ENCODE measurements at regions not wholly inside any gene's neighbourhood (a gene's known extent, or its start where the extent isn't known, plus 50 kb on each side); places are given as distances from the start of the nearest gene placed in this dataset.
A peak's percentile ranks its signal among the peaks of the same experiment; 100 is the strongest.

DNA sequence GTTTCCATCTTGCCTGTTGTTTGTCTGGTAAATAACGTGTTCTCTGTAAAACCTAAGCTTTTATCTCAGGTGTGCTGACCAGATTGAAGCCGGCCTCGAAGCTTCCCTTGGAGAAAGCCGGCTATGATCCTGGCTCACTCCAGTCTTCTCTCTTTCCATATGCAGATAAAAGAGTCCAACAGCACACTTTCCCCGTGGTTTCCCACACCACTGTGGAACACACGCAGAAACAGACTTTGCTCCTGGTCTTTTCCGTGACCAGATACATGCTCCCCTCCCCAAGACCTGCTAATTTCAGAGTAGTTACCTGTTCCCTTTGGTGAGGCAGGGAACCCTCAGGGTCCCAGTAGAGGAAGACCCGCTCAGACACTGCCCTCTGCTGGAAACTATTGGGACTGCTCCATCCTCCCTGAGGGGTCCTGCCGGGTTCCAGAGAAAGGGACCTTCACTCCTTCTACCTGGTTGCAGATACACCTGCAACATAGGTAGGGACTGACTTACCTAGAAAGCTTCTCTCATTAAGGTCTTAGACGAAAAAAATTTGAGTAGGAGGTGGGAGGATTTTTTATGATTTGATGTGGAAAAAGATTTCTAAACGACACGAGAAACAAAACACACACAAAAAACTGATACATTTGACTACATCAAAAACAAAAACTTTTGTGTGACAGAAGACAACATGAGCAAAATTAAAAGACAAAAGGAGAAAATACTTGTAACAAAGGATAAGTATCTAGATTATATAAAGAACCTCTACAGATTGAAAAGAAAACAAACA, 415.4 kb upstream of the CCDC196 start:
- no peak for DNase-seq (ENCODE audit: low read depth in 2 of 2)

DNA sequence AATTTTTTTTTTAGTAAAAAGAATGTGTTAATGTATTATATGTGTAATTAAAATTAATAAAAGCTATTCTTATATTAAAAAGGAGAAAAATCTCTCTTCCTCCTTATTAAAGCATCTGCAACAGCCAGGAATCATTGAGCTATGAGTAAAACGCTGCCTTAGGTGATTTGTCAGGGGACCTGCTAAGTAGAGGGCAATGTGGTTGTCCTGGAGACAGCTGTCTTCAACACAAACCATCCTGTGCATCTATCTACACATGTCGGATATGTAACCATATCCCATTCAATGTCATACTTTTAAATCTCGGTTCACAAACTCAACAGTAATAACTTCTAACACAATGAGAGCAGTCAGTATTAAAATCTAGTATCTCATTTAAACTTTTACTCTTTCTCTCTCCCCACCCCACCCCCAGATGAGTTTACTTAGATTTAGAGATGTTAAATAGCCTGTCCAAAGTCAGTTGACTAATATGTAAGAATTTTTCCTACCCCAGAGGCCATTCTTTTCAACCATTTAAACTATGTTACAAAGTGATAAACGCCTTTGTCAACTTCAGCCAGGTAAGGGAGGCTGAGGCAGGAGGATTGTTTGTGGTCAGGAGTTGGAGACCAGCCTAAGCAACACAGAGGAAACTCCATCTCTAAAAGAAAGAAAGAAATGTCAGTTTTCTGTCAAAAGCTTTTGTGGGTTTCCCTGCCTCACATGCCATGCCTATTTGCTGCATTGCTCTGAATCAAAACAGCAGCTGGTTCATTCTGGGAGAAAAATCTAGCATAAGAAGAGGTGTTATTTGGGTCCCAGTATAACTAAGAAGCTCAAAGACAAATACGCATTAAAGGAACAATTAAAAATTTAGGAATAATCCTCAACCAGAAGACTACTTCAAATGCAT, 413.7 kb upstream of the CCDC196 start:
- no peak for DNase-seq (ENCODE audit: low read depth in 2 of 2)

DNA sequence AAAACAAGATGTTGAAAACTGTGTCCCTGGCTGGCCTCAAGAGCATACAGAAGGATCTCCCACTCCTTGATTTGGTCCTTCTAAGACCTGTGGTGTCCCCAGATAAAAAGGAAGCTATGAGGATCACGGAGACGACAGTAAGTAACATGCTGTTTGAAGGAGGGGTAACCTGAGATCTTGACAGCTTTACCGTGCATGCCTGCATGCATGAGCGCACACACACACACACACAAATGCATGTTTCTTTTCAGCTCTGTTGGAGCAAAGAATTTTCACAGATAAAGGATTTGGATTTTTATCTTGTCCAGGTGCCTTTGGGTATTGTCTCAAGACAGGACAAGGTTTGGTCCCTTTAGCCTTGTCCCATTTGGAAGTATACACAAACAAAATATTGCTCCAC, 411.6 kb upstream of the CCDC196 start:
- DNase-seq (ENCODE audit: low read depth in 2 of 2): no peak

DNA sequence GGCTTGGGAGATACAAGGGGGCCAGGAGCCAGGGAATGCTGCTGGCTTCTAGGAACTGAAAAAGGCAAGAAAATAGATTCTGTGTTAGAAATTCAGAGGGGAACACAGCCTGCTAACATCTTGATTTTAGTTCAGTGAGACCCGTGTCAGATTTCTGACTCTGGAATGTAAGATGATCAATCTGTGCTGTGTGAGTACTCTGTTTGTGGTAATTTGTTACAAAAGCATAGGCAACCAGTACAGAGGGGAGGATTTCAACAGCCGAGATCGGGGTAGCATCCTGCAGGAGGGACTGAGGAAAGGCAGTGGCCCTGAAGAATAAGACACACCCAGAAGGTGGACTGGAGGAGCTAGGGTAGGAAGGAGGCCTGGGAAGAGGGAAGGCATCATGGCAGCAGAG, 410.0 kb upstream of the CCDC196 start:
- DNase-seq (ENCODE audit: low read depth in 2 of 2): no peak

DNA sequence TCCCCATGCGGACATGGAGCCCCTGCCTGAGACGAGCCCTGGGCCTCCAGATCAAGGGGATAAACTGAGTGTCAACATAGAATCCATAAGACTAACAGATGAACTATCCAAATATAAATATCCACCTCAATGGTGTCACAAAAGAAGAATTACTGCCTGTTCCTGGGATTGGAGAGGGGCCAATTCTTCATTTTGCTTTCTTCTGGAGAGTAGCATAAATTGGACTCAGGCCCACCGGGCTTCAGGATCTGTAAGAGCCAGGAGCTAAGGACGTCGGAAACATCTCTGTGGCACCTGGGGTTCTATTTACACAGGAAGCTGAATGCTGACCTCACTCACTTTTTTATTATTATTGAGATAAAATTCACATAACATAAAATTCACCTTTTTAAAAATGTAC, 408.2 kb upstream of the CCDC196 start:
- no peak for DNase-seq (ENCODE audit: low read depth in 2 of 2)

DNA sequence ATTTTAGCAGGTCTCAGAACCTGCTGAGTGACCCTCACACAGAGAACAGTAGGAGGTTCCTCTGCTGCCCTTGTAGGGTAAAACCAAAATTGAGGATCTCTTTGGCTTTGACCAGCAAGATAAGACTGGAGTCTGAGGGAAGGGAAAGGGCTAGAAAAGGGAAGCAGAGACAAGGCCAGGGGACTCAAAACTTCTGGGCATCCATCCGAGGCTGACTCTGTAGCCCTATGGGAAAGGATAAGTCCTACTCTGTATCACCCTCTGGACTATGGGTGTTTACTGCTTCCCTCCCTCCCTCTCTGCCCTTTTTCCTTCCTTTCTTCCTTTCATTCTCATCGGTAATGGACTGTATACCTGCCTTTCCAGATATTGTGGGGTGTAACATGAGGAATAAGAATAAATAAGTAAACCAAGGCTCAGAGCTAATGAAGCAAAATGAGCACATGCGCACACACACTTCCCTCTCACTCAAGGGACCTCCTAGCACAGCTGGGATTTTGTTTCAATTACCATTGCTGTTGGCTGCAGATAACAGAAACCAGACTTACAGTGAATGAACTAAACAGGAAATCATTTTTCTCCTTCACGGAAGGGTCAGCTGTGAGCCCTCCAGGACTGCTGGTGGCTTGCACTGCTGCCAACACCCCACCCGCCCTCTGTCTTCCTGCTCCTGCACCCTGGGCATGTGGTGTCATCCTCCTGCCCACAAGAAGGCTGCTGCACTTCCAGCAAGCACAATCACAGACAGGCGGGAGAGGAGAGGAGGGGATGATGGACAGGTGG, 404.4 kb upstream of the CCDC196 start:
- DNase-seq (ENCODE audit: low read depth in 2 of 2): no peak

DNA sequence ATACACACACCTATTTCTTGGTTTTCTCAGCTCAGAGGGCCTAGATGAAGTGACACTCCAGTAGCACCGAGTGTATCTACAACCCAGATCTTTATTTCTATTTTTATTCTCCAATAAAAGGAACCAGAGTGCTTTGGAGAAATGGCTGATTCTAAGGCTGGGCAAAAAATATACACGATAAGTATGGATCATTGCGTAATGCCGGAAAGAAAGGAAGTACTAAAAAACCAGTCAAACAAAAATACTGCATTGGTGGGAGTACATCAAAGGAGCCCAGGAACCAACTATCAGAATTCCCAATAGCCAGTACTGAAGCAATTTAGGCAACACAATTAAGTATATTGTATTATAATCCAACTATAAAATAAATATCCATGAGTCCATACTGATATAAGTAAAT, 400.9 kb upstream of the CCDC196 start:
- DNase-seq (ENCODE audit: low read depth in 2 of 2): no peak

DNA sequence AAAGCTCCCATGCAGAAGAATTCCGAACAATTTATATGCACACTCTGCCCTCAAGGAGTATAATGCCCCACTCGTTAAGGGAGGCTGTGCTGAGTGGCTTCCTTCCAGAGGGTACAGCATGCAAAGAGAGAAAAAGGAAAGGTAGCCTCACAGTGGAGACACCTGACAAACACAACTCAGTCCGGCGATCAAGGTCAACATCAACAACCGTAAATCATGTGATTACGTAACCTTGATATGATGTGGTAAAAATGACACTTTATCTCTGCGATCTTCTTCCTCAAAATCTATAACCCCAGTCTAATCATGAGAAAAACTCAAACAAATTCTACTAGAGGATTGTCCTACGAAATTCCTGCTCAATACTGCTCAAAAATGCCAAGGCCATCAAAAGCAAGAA, 400.5 kb upstream of the CCDC196 start:
- DNase-seq (ENCODE audit: low read depth in 2 of 2): no peak

DNA sequence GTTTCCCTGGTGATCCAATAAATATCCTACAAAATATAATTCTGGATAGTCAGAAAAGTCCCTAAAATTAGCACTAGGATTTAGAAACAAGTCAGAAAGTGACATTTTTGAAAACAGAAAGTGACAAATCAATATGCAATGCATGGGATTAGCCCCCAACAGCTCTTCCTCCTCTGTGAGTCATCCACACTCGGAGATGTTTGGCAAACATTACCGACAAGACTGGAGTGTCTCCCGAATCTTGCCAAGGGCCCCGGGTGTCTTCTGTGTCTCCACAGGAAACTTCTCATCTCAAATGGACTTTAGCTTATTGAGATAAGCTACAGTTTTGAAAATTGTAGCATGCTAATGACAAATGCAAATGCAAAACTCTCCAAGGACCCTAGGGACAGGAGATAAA, 398.9 kb upstream of the CCDC196 start:
- DNase-seq (ENCODE audit: low read depth in 2 of 2): peak in 1 of 2 experiments; percentile 51

DNA sequence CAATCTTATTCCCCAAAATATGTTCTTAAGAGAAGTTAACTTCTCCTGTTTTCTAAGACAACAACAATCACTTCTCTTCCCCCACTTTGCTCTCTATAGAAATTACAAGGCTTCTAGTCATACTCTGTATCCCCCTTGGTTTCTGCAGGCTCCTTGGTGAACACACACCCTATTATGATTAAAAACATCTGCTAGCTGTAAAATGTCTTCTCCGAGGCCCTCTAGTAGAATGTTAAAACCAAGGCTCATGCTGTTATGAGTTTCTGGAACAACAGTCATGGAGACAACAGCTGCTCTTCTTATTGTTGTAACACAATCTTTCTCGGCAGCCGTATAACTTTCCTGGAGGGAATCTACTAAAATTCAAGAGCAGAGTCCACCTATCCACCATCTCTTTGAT, 397.5 kb upstream of the CCDC196 start:
- DNase-seq (ENCODE audit: low read depth in 2 of 2): peak; percentile 70

DNA sequence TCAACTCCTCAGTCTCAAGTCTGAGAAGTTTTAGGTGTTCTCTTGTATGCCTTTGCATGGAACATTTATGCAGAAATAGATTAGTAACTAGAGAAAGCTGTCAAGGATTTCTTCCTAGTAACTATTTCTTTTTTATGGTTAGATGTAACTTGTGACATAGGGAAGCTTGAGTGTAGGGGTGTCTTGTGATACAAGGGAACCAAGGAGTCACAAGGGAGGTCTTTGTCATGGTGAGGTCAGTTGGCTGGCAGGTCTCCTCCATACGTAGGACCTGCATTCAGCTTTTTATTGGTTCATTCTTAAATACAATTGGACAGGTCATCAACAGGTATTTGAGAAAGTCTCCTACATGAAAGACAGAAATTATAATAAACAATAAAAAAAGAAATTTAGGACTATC, 394.0 kb upstream of the CCDC196 start:
- DNase-seq (ENCODE audit: low read depth in 2 of 2): no peak

DNA sequence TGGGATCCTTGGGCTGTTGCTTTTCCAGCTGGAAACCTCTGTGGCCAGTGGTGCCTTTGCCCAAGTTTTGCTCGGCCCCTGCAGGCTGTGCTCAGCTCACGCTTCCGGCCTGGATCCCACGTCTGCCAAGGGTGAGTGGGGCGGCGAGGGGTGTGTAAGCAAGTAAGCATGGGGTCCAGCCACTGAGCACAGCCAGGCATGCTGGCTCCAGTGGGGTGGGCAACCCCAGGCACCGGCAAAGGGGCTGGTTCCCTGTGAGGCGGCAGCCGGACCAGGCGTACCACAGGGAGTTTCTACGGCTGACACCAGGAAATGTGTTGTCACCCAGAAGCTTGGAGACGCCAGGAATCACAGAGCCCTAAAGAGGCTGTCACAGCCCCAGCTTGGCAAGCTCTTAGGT, 393.4 kb upstream of the CCDC196 start:
- DNase-seq (ENCODE audit: low read depth in 2 of 2): no peak

DNA sequence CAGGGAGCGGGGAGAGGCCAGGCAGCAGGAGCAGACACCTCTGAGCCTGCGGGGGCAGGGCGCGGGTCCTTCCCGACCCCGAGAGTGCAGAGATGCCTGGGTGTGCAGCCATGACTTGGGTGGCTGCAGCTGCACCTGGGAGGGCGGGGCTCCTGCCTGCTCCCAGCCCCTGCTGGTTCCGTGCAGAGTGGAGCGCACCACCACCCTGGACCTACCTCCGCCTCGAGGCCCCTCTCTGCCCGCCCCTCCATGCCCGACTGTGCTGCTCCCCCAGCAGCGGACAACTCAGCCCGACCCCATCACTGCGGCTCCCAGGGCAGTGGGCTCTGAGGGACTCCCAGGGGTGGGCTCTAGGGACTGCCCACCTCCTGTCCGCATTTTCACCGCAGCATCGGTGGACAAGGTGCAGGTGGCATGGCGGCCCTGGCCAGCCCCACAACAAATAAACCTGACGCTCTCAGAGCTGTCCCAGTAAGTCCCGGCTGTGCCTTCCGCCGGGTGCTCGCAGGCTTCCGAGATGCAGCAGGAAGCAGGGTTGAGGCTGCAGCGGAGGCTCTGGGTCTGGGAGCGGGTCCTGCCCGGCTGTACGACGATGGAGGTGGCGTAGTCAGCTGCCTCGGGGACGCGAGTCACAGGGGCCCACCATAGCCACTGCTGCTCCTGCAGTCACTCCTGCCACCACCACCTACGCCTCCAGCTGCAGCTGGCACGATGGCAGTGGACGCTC, 392.0 kb upstream of the CCDC196 start:
- DNase-seq (ENCODE audit: low read depth in 2 of 2): no peak

DNA sequence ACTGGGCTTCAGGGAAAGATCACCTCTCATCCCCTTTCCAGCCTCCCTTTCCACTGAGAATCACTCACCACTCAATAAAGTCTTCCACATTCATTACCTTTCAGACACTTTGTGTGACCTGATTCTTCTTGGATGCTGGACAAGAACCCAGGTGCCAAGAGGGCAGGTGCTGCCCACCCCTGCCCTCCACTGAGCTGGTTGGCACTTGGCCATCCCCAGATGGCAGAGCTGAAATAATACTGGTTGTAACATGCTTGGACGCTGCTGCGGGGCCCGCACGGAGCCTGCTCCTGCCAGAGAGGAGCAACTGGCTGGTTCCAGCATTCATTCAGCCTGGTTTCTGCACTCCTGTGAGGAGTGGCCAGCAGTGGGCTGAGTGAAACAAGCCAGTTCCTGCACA, 386.7 kb upstream of the CCDC196 start:
- DNase-seq (ENCODE audit: low read depth in 2 of 2): no peak

DNA sequence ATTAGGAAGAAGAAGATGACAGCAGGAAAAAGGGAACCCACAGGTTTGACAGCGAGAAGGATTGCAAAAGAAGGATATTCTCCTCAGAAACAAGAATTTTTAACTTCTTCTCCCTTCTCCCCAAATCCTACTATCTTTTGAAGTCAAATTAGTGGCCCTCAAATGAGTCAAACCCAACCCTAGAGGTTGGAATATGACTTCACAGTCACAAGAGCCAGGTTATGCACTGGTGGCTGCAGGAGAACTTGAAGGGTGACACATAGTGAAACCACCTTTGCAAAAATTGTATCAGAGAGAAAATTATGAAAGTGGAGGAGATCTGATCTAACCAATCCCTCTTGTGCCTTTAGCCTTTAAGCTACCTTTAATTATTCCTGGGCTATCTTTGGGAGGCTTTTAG, 386.2 kb upstream of the CCDC196 start:
- no peak for DNase-seq (ENCODE audit: low read depth in 2 of 2)

DNA sequence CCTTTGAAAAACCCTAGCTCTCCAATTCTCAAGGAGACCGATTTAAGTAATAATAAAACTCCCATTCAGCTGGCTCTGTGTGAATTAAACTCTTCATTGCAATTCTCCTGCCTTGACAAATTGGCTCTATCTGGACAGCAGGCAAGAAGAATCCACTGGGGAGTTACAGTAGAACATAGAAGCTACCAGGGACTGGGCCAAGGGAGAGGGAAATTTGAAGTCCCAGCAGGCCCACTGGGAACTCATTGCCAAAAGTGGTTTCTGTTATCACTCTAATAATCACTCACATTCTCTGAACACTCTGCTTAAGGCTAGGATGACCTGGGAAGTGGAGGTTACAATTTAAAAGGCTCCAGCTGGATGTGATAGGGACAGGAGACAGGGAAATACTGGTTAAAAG, 384.5 kb upstream of the CCDC196 start:
- DNase-seq (ENCODE audit: low read depth in 2 of 2): no peak

DNA sequence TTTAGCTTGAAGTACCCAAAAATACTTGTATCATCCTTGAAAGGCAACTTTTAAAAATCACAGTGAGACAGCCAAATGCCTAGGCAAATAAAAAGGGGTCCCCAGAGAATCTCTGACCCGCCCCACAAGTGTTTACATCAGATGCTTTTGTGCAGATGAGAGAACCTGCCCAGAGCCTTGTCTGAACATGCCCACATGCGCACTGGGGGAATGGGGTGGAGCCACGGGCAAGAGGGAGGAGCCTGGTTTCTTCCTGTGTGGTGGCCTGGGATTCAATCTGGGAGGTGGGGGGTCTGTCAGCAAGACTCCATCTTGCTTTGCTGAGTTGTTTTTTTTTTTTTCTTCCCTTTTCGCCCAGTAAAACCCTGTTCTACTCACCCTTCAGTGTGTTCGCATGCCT, 381.7 kb upstream of the CCDC196 start:
- DNase-seq (ENCODE audit: low read depth in 2 of 2): no peak

DNA sequence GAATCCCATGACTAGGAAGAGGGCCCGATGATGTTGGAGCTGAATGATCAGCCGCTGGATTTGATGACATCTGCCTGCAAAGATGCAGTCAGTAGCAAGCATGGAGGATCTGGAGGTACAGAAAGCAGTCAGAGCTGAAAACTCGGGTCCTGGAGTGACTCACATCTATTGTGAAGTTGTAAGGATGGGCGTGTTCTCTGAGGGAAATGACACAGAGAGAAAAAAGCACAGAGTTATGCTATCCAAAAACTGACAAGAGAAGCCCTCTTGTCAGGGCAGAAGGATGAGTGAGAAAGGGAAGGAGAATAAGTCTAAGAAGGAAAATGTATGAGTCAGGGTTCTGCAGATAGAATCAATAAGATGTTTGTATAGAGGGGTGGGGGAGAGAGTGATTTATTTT, 380.4 kb upstream of the CCDC196 start:
- peak; percentile 32 to 40 for DNase-seq (ENCODE audit: low read depth in 2 of 2)

DNA sequence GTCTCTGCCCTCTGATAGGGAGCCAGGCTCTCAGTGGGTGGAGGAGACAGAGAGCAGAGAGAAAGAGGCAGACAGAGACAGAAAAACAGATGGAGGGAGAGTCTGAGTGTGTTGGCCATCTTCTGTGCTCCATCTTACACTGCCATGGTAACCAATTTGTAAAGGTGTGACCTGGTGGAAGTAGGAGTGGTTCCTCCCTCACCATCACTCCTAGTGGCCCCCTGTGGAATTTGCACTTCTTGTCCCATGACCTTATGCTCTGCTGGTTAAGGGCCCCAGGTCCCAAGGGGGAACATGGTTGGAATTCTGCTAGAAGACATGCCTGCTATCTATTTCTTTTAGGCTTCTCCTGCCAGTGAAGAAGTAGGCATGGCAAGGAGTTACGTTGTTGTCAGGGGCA, 376.7 kb upstream of the CCDC196 start:
- no peak for DNase-seq (ENCODE audit: low read depth in 2 of 2)

DNA sequence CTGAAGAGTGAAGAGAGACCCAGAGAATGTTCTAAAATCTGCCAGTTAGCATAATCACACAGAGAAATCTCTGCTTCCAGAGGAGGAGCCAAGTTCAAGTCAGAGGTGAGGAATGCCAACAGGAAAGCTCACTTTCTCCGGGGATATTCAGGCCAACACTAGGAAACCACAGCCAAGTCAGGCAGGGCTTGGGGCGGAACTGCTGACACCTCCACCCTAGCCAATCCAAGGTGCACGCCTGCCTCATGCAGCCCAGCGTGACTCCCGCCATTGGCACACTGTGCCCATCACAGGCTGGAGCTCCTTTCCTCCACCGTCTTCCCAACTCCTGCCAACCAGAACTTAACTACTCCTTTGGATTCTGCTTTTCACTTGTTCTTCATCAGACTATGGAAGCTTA, 374.3 kb upstream of the CCDC196 start:
- DNase-seq (ENCODE audit: low read depth in 2 of 2): no peak

DNA sequence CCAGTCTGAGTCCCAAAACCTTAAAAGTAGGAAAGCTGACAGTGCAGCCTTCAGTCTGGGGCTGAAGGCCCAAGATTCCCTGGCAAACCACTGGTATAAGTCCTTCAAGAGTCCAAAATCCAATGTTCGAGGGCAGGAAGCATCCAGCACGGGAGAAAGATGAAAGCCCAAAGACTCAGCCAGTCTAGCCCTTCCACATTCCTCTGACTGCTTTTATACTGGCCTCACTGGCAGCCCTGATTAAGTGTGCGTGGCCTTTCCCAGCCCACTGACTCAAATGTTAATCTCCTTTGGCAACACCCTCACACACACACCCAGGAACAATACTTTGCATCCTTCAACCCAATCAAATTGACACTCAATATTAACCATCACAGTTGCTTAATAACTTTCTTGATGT, 372.1 kb upstream of the CCDC196 start:
- DNase-seq (ENCODE audit: low read depth in 2 of 2): no peak
